ENCODE measurements at regions not wholly inside any gene's neighbourhood (a gene's known extent, or its start where the extent isn't known, plus 50 kb on each side); places are given as distances from the start of the nearest gene placed in this dataset.

DNA sequence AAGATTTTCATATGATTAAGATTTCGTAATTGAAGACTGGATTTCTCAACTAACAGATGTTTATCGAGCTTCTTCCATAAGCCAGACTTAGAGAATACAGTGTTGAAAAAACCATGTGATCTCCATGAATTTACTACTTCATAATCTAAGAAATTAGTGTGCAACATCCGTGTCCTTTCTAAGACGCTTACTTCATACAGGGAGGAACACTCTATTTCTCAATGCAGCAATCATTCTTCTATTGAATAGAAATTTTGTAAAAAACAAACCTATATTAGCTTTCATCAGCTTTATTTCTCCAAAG is 946.3 kb downstream of the KCNJ2 start:
- TF ChIP-seq, protein P1, sequence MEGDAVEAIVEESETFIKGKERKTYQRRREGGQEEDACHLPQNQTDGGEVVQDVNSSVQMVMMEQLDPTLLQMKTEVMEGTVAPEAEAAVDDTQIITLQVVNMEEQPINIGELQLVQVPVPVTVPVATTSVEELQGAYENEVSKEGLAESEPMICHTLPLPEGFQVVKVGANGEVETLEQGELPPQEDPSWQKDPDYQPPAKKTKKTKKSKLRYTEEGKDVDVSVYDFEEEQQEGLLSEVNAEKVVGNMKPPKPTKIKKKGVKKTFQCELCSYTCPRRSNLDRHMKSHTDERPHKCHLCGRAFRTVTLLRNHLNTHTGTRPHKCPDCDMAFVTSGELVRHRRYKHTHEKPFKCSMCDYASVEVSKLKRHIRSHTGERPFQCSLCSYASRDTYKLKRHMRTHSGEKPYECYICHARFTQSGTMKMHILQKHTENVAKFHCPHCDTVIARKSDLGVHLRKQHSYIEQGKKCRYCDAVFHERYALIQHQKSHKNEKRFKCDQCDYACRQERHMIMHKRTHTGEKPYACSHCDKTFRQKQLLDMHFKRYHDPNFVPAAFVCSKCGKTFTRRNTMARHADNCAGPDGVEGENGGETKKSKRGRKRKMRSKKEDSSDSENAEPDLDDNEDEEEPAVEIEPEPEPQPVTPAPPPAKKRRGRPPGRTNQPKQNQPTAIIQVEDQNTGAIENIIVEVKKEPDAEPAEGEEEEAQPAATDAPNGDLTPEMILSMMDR (conservative IDR thresholded peaks at IDR 0.05) = no peak
- TF ChIP-seq ZFX (IDR thresholded peaks at IDR 0.05) = no peak
- no peak overlapping the region for H3K27ac ChIP-seq

DNA sequence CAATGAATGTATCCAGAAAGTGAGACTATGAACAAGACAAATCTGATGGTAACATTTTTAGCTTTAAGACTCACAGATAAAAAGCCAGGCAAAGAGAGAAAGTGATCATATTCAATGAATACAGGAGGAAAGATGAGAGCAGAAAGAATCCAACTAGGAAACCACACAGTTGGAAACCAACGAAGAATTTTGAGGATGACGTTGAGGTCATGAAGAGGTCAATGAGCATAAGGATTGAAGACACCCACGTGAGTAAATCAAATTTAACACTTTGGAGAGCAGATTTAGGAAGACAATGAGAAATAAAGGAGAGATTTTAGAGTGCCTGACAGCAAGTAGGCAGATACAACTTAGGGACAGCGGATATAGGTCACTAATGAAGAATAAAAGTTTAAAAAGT is 948.1 kb downstream of the KCNJ2 start:
- TF ChIP-seq ZFX (IDR thresholded peaks at IDR 0.05) = no peak
- TF ChIP-seq, protein P1 (conservative IDR thresholded peaks at IDR 0.05) = no peak
- H3K27ac ChIP-seq = no peak overlapping the region

DNA sequence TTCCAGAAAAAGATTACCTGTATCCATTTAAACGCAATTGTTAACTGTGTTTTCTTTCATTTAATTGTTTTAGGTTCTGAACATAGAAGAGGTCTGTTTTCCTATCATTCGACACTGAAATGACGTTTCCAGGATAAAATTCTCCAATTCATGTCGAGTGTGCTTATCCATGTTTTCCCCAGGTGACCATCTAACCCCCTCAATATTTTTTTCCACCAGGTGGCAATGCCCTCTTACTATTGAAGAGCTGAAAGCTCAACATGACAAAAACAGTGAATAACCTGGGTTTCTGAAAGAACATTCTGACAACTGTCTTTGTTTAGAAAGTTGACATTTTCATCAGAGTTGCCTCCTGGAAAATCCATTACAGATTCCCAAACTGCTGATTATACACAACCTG is 948.7 kb downstream of the KCNJ2 start:
- no peak overlapping the region for H3K27ac ChIP-seq
- TF ChIP-seq, protein P1 (conservative IDR thresholded peaks at IDR 0.05) = peak; percentile 31
- TF ChIP-seq ZFX (IDR thresholded peaks at IDR 0.05) = no peak

DNA sequence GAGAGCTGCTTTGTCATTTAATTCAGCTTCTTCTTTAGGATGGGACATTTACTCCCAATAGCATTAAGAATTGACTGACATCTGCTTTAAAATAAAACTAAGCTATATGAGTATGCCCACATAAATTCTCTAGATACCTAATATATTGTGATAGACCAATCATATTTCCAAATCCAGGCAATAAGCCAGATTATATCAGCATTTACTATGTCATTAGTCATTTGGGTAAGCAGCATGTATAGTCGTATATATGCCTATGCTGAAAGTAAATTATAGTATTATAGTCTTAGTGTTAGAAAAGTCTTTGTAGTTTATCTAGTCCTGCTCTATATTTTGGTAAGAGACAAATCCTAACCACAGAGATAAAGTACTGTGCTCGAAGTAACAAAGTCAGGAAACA is 958.1 kb downstream of the KCNJ2 start:
- H3K27ac ChIP-seq = no peak overlapping the region
- TF ChIP-seq ZFX (IDR thresholded peaks at IDR 0.05) = no peak
- TF ChIP-seq, protein P1 (conservative IDR thresholded peaks at IDR 0.05) = no peak

DNA sequence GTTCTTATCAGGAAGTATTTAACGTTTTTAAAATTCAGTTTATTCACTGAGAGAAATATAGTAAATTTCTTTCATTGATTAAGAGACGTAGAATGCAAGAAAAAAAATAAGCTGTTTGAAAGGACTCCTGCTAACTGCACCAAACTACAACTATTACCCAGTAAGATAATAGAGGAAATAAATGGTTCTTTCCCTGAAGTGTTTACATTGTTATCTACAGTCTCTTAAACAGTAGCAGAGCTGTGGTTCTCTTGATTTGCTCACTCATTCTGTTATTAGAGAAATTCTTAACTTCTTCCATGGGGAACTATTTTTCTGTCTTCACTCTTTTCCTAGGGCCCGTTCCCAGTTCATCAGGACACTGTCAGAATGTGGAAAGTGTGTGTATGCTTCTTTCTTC is 973.0 kb downstream of the KCNJ2 start:
- no peak overlapping the region for H3K27ac ChIP-seq
- TF ChIP-seq, protein P1 (conservative IDR thresholded peaks at IDR 0.05) = no peak
- no peak for TF ChIP-seq ZFX (IDR thresholded peaks at IDR 0.05)

DNA sequence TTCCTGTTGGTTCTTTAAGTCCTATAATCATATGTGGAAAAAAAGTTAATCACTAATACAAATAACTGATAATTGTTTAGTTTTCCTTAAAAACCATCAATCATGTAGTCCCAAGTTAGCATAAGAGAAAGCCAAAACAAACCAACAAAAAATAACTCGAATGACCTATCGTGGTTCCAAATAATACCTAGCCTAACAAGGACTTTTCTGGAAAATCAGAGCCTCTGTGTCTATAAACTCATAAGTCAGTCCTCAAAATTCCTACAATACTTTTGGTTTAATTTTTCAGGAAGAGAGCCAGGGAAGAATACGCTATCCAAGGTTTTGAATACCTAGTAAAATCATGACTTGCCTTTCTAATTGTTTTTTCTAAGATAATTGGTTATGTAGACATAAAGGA is 975.3 kb upstream of the SOX9 start:
- TF ChIP-seq, protein P1 (conservative IDR thresholded peaks at IDR 0.05) = no peak
- TF ChIP-seq ZFX (IDR thresholded peaks at IDR 0.05) = no peak

DNA sequence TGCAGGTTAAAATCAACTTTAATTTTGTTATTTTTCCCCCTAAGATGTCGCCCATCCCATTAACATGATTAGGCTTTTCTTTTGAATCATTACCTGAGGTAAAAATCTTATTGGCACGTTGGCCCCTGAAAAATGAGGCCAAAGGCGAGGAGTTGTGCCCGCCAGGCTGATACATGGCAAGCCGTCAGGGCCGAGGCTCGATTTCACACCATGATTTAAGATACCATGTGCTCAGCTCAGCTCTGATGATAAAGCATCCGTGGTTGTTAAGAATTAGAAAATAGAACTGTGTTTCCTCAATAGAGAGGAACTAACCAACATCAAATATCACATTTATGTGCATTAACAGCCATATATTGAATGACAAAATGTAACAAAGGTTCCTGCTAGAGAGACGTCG is 972.9 kb upstream of the SOX9 start:
- TF ChIP-seq ZFX (IDR thresholded peaks at IDR 0.05) = no peak
- TF ChIP-seq, protein P1 (conservative IDR thresholded peaks at IDR 0.05) = no peak
- H3K27ac ChIP-seq = no peak overlapping the region

More for the DNA sequence above, 975.3 kb upstream of the SOX9 start:
- no peak overlapping the region for H3K27ac ChIP-seq
